ENCODE measurements at regions not wholly inside any gene's neighbourhood (a gene's known extent, or its start where the extent isn't known, plus 50 kb on each side); places are given as distances from the start of the nearest gene placed in this dataset.
A peak's percentile ranks its signal among the peaks of the same experiment; 100 is the strongest.

GRCh38 chr14:101313268-101313667 lies 248.0 kb upstream of the DIO3 start:
- Histone ChIP-seq H3K4me2 (replicated peaks; ENCODE audit: extremely low read depth, low read length, poor library complexity, severe bottlenecking) (no peak overlapping the region), H3K9me3 (replicated peaks in 1 of 2; ENCODE audit: control insufficient read depth in 1 of 2, insufficient read depth in 1 of 2, low read length in 2 of 2) (peaks cover 17 to 21% of the 10 kb centered on the region in 2 donors), H4K20me1 (ENCODE audit: insufficient read depth, low read length) (no peaks in the 10 kb centered on the region), H3K4me3 (replicated peaks in 1 of 3; ENCODE audit: low read depth in 2 of 3, low read length in 3 of 3) (no peak overlapping the region), H2AFZ (ENCODE audit: insufficient read depth, low read depth, low read length, poor library complexity, severe bottlenecking) (no peak overlapping the region), H3K36me3 (replicated peaks in 1 of 2; ENCODE audit: control insufficient read depth in 1 of 2, insufficient read depth in 2 of 2, low read length in 2 of 2) (no peaks in the 10 kb centered on the region), H3K9ac (ENCODE audit: insufficient read depth, low read length, poor library complexity, severe bottlenecking) (no peak overlapping the region), H3K4me1 (ENCODE audit: control insufficient read depth in 1 of 2, insufficient read depth in 2 of 2, low read length in 2 of 2) (no peaks in the 10 kb centered on the region), H3K79me2 (ENCODE audit: insufficient read depth, low read length) (no peaks in the 10 kb centered on the region), H3K27me3 (ENCODE audit: control insufficient read depth in 2 of 2, insufficient read depth in 2 of 2, low read length in 2 of 2) (no peaks in the 10 kb centered on the region), H3K27ac (ENCODE audit: low read depth in 1 of 2, low read length in 2 of 2) (no peak overlapping the region)
- intact Hi-C loops (cut with micrococcal nuclease): no loop called here
- DNase-seq: no peak
- Mint-ChIP-seq H3K27me3 (ENCODE audit: low read depth in 3 of 3) (peaks cover 1 to 5% (median 2%) of the 10 kb centered on the region in 3 donors), H3K36me3 (no peaks in the 10 kb centered on the region), H3K27ac (peak overlapping the region in 1 of 7 donors; percentile 2), H3K9me3 (peaks cover 9 to 32% (median 22%) of the 10 kb centered on the region in 7 donors), H3K4me1 (no peaks in the 10 kb centered on the region), H3K4me3 (no peak overlapping the region)
- WGBS (ENCODE audit: insufficient coverage): 71% methylated on average over 5 of the region's 6 CpGs
- TF ChIP-seq CTCF (IDR thresholded peaks at IDR 0.05): no peak

GRCh38 chr14:101315802-101316296 lies 245.4 kb upstream of the DIO3 start:
- no peaks in the 10 kb centered on the region for H4K20me1 ChIP-seq (ENCODE audit: insufficient read depth, low read length)
- no peak overlapping the region for H3K27ac ChIP-seq (ENCODE audit: low read depth in 1 of 2, low read length in 2 of 2)
- DNase-seq: no peak
- no peak overlapping the region for H3K9ac ChIP-seq (ENCODE audit: insufficient read depth, low read length, poor library complexity, severe bottlenecking)
- H3K27me3 ChIP-seq (ENCODE audit: control insufficient read depth in 2 of 2, insufficient read depth in 2 of 2, low read length in 2 of 2): no peaks in the 10 kb centered on the region
- H3K79me2 ChIP-seq (ENCODE audit: insufficient read depth, low read length): no peaks in the 10 kb centered on the region
- no peak for TF ChIP-seq CTCF (IDR thresholded peaks at IDR 0.05)
- no peak overlapping the region for H3K4me3 ChIP-seq (replicated peaks in 1 of 3; ENCODE audit: low read depth in 2 of 3, low read length in 3 of 3)
- H3K4me1 ChIP-seq (ENCODE audit: control insufficient read depth in 1 of 2, insufficient read depth in 2 of 2, low read length in 2 of 2): no peaks in the 10 kb centered on the region
- H3K36me3 Mint-ChIP-seq: no peaks in the 10 kb centered on the region
- H3K4me2 ChIP-seq (replicated peaks; ENCODE audit: extremely low read depth, low read length, poor library complexity, severe bottlenecking): no peak overlapping the region
- H3K4me1 Mint-ChIP-seq: no peaks in the 10 kb centered on the region
- intact Hi-C loops (cut with micrococcal nuclease): no loop called here
- no peak overlapping the region for H3K4me3 Mint-ChIP-seq
- H2AFZ ChIP-seq (ENCODE audit: insufficient read depth, low read depth, low read length, poor library complexity, severe bottlenecking): no peak overlapping the region
- peaks cover 9 to 27% (median 22%) of the 10 kb centered on the region in 7 donors for H3K9me3 Mint-ChIP-seq
- 100% methylated on average over 2 of the region's 3 CpGs for WGBS (ENCODE audit: insufficient coverage)
- H3K27me3 Mint-ChIP-seq (ENCODE audit: low read depth in 3 of 3): peaks cover 0 to 5% (median 0%) of the 10 kb centered on the region in 3 donors
- H3K36me3 ChIP-seq (replicated peaks in 1 of 2; ENCODE audit: control insufficient read depth in 1 of 2, insufficient read depth in 2 of 2, low read length in 2 of 2): no peaks in the 10 kb centered on the region
- peaks cover 17 to 21% of the 10 kb centered on the region in 2 donors for H3K9me3 ChIP-seq (replicated peaks in 1 of 2; ENCODE audit: control insufficient read depth in 1 of 2, insufficient read depth in 1 of 2, low read length in 2 of 2)
- H3K27ac Mint-ChIP-seq: no peak overlapping the region

Data from CD14-positive monocyte (primary cell).